ENCODE measurements at regions not wholly inside any gene's neighbourhood (a gene's known extent, or its start where the extent isn't known, plus 50 kb on each side); places are given as distances from the start of the nearest gene placed in this dataset.

- Histone ChIP-seq H3K4me1 (ENCODE audit: control insufficient read depth in 2 of 2, insufficient read depth in 2 of 2, low read length in 2 of 2) (no peaks in the 10 kb centered on the region), H3K36me3 (ENCODE audit: control insufficient read depth in 2 of 2, insufficient read depth in 2 of 2, low read length in 1 of 2) (no peaks in the 10 kb centered on the region), H3K4me3 (ENCODE audit: low read length in 2 of 2) (no peak overlapping the region), H3K9me3 (ENCODE audit: control insufficient read depth in 2 of 2, insufficient read depth in 1 of 2, low read length in 1 of 2) (no peaks in the 10 kb centered on the region), H3K27ac (ENCODE audit: low read depth in 1 of 2, low read length in 1 of 2) (no peak overlapping the region), H3K27me3 (ENCODE audit: control insufficient read depth in 2 of 2, insufficient read depth in 1 of 2, low read length in 1 of 2) (no peaks in the 10 kb centered on the region)
- 51% methylated on average over 3 of the region's 3 CpGs for WGBS
- no peak for DNase-seq (ENCODE audit: low read depth in 6 of 9, low spot score in 9 of 9)
Measured at GRCh38 chrX:109312757-109313156, 169.1 kb downstream of the GUCY2F start.

- DNase-seq (ENCODE audit: low read depth in 6 of 9, low spot score in 9 of 9), result no peak
- Histone ChIP-seq H3K9me3 (ENCODE audit: control insufficient read depth in 2 of 2, insufficient read depth in 1 of 2, low read length in 1 of 2) (no peaks in the 10 kb centered on the region), H3K36me3 (ENCODE audit: control insufficient read depth in 2 of 2, insufficient read depth in 2 of 2, low read length in 1 of 2) (no peaks in the 10 kb centered on the region), H3K4me1 (ENCODE audit: control insufficient read depth in 2 of 2, insufficient read depth in 2 of 2, low read length in 2 of 2) (no peaks in the 10 kb centered on the region), H3K27ac (ENCODE audit: low read depth in 1 of 2, low read length in 1 of 2) (no peak overlapping the region), H3K4me3 (ENCODE audit: low read length in 2 of 2) (no peak overlapping the region), H3K27me3 (ENCODE audit: control insufficient read depth in 2 of 2, insufficient read depth in 1 of 2, low read length in 1 of 2) (no peaks in the 10 kb centered on the region)
- WGBS, result 92% methylated on average over 8 of the region's 8 CpGs
Measured at GRCh38 chrX:109310031-109310430, 171.9 kb downstream of the GUCY2F start.

- no peak for DNase-seq (ENCODE audit: low read depth in 6 of 9, low spot score in 9 of 9)
- 90% methylated on average over 2 of the region's 2 CpGs for WGBS
Measured at GRCh38 chrX:109301177-109301576, 180.7 kb downstream of the GUCY2F start.

GRCh38 chrX:109300415-109300814 is 181.5 kb downstream of the GUCY2F start:
- no peaks in the 10 kb centered on the region for H3K4me1 ChIP-seq (ENCODE audit: control insufficient read depth in 2 of 2, insufficient read depth in 2 of 2, low read length in 2 of 2)
- DNase-seq (ENCODE audit: low read depth in 6 of 9, low spot score in 9 of 9), result no peak
- H3K36me3 ChIP-seq (ENCODE audit: control insufficient read depth in 2 of 2, insufficient read depth in 2 of 2, low read length in 1 of 2), result no peaks in the 10 kb centered on the region
- no peak overlapping the region for H3K27ac ChIP-seq (ENCODE audit: low read depth in 1 of 2, low read length in 1 of 2)
- 61% methylated on average over 1 of the region's 1 CpG for WGBS
- H3K4me3 ChIP-seq (ENCODE audit: low read length in 2 of 2), result no peak overlapping the region
- no peaks in the 10 kb centered on the region for H3K9me3 ChIP-seq (ENCODE audit: control insufficient read depth in 2 of 2, insufficient read depth in 1 of 2, low read length in 1 of 2)
- H3K27me3 ChIP-seq (ENCODE audit: control insufficient read depth in 2 of 2, insufficient read depth in 1 of 2, low read length in 1 of 2), result no peaks in the 10 kb centered on the region

More at GRCh38 chrX:109301177-109301576, 180.7 kb downstream of the GUCY2F start:
- Histone ChIP-seq H3K4me3 (ENCODE audit: low read length in 2 of 2) (no peak overlapping the region), H3K27ac (ENCODE audit: low read depth in 1 of 2, low read length in 1 of 2) (no peak overlapping the region), H3K9me3 (ENCODE audit: control insufficient read depth in 2 of 2, insufficient read depth in 1 of 2, low read length in 1 of 2) (no peaks in the 10 kb centered on the region), H3K27me3 (ENCODE audit: control insufficient read depth in 2 of 2, insufficient read depth in 1 of 2, low read length in 1 of 2) (no peaks in the 10 kb centered on the region), H3K36me3 (ENCODE audit: control insufficient read depth in 2 of 2, insufficient read depth in 2 of 2, low read length in 1 of 2) (no peaks in the 10 kb centered on the region), H3K4me1 (ENCODE audit: control insufficient read depth in 2 of 2, insufficient read depth in 2 of 2, low read length in 2 of 2) (no peaks in the 10 kb centered on the region)

GRCh38 chrX:109299091-109299490 is 182.8 kb downstream of the GUCY2F start:
- Histone ChIP-seq H3K27me3 (ENCODE audit: control insufficient read depth in 2 of 2, insufficient read depth in 1 of 2, low read length in 1 of 2) (no peaks in the 10 kb centered on the region), H3K27ac (ENCODE audit: low read depth in 1 of 2, low read length in 1 of 2) (no peak overlapping the region), H3K4me1 (ENCODE audit: control insufficient read depth in 2 of 2, insufficient read depth in 2 of 2, low read length in 2 of 2) (no peaks in the 10 kb centered on the region), H3K9me3 (ENCODE audit: control insufficient read depth in 2 of 2, insufficient read depth in 1 of 2, low read length in 1 of 2) (no peaks in the 10 kb centered on the region), H3K4me3 (ENCODE audit: low read length in 2 of 2) (no peak overlapping the region), H3K36me3 (ENCODE audit: control insufficient read depth in 2 of 2, insufficient read depth in 2 of 2, low read length in 1 of 2) (no peaks in the 10 kb centered on the region)
- no peak for DNase-seq (ENCODE audit: low read depth in 6 of 9, low spot score in 9 of 9)
- WGBS, result 47% methylated on average over 2 of the region's 2 CpGs

- WGBS, result 81% methylated on average over 4 of the region's 4 CpGs
- Histone ChIP-seq H3K4me1 (ENCODE audit: control insufficient read depth in 2 of 2, insufficient read depth in 2 of 2, low read length in 2 of 2) (no peaks in the 10 kb centered on the region), H3K4me3 (ENCODE audit: low read length in 2 of 2) (no peak overlapping the region), H3K9me3 (ENCODE audit: control insufficient read depth in 2 of 2, insufficient read depth in 1 of 2, low read length in 1 of 2) (no peaks in the 10 kb centered on the region), H3K27me3 (ENCODE audit: control insufficient read depth in 2 of 2, insufficient read depth in 1 of 2, low read length in 1 of 2) (no peaks in the 10 kb centered on the region), H3K36me3 (ENCODE audit: control insufficient read depth in 2 of 2, insufficient read depth in 2 of 2, low read length in 1 of 2) (no peaks in the 10 kb centered on the region), H3K27ac (ENCODE audit: low read depth in 1 of 2, low read length in 1 of 2) (no peak overlapping the region)
- no peak for DNase-seq (ENCODE audit: low read depth in 6 of 9, low spot score in 9 of 9)
Measured at GRCh38 chrX:109294097-109294814, 187.6 kb downstream of the GUCY2F start.

GRCh38 chrX:109283870-109284269 is 198.0 kb downstream of the GUCY2F start:
- no peak overlapping the region for H3K27ac ChIP-seq (ENCODE audit: low read depth in 1 of 2, low read length in 1 of 2)
- 93% methylated on average over 1 of the region's 1 CpG for WGBS
- H3K4me3 ChIP-seq (ENCODE audit: low read length in 2 of 2), result no peak overlapping the region
- DNase-seq (ENCODE audit: low read depth in 6 of 9, low spot score in 9 of 9), result no peak
- no peaks in the 10 kb centered on the region for H3K36me3 ChIP-seq (ENCODE audit: control insufficient read depth in 2 of 2, insufficient read depth in 2 of 2, low read length in 1 of 2)
- H3K4me1 ChIP-seq (ENCODE audit: control insufficient read depth in 2 of 2, insufficient read depth in 2 of 2, low read length in 2 of 2), result no peaks in the 10 kb centered on the region
- H3K27me3 ChIP-seq (ENCODE audit: control insufficient read depth in 2 of 2, insufficient read depth in 1 of 2, low read length in 1 of 2), result no peaks in the 10 kb centered on the region
- no peaks in the 10 kb centered on the region for H3K9me3 ChIP-seq (ENCODE audit: control insufficient read depth in 2 of 2, insufficient read depth in 1 of 2, low read length in 1 of 2)

GRCh38 chrX:109281483-109282275 is 200.2 kb downstream of the GUCY2F start:
- H3K27me3 ChIP-seq (ENCODE audit: control insufficient read depth in 2 of 2, insufficient read depth in 1 of 2, low read length in 1 of 2), result no peaks in the 10 kb centered on the region

GRCh38 chrX:109274806-109275205 is 207.1 kb downstream of the GUCY2F start:
- WGBS, result 91% methylated on average over 3 of the region's 3 CpGs
- Histone ChIP-seq H3K27me3 (ENCODE audit: control insufficient read depth in 2 of 2, insufficient read depth in 1 of 2, low read length in 1 of 2) (no peaks in the 10 kb centered on the region), H3K36me3 (ENCODE audit: control insufficient read depth in 2 of 2, insufficient read depth in 2 of 2, low read length in 1 of 2) (no peaks in the 10 kb centered on the region), H3K27ac (ENCODE audit: low read depth in 1 of 2, low read length in 1 of 2) (no peak overlapping the region), H3K4me1 (ENCODE audit: control insufficient read depth in 2 of 2, insufficient read depth in 2 of 2, low read length in 2 of 2) (no peaks in the 10 kb centered on the region), H3K9me3 (ENCODE audit: control insufficient read depth in 2 of 2, insufficient read depth in 1 of 2, low read length in 1 of 2) (no peaks in the 10 kb centered on the region), H3K4me3 (ENCODE audit: low read length in 2 of 2) (no peak overlapping the region)
- DNase-seq (ENCODE audit: low read depth in 6 of 9, low spot score in 9 of 9), result no peak

More at GRCh38 chrX:109281483-109282275, 200.2 kb downstream of the GUCY2F start:
- Histone ChIP-seq H3K9me3 (ENCODE audit: control insufficient read depth in 2 of 2, insufficient read depth in 1 of 2, low read length in 1 of 2) (no peaks in the 10 kb centered on the region), H3K4me3 (ENCODE audit: low read length in 2 of 2) (no peak overlapping the region), H3K27ac (ENCODE audit: low read depth in 1 of 2, low read length in 1 of 2) (no peak overlapping the region), H3K36me3 (ENCODE audit: control insufficient read depth in 2 of 2, insufficient read depth in 2 of 2, low read length in 1 of 2) (no peaks in the 10 kb centered on the region), H3K4me1 (ENCODE audit: control insufficient read depth in 2 of 2, insufficient read depth in 2 of 2, low read length in 2 of 2) (no peaks in the 10 kb centered on the region)
- DNase-seq (ENCODE audit: low read depth in 6 of 9, low spot score in 9 of 9), result no peak
- WGBS, result 3% methylated on average over 3 of the region's 3 CpGs

All from thymus (tissue), 11 donors.